GM23338 (cell line): ENCODE measurements at regions not wholly inside any gene's neighbourhood (a gene's known extent, or its start where the extent isn't known, plus 50 kb on each side); places are given as distances from the start of the nearest gene placed in this dataset.

Experiments
- ATAC-seq: fragments of 200-7000 bp; cut with Tn5 transposase; 3 replicates; pipeline ENCODE4 v1.9.1; 2020
- DNase-seq: peaks from one replicate; pipeline ENCODE4 v3.0.0-alpha.2; 2015; ENCODE audit warnings: low spot score
- H2AFZ ChIP-seq: fragments of 200-600 bp; sonication (generic); 2 replicates; pipeline ENCODE4 v1.8.0; 2016; ENCODE audit warnings: antibody characterized with exemption, mild to moderate bottlenecking, moderate library complexity
- H3F3A ChIP-seq: fragments of 200-600 bp; sonication (generic); replicated peaks from 2 replicates; pipeline ENCODE4 v1.8.0; 2017; ENCODE audit warnings: antibody characterized with exemption, mixed run types, low read depth
- H3K27ac ChIP-seq: fragments of 200-600 bp; sonication (generic); 2 replicates; pipeline ENCODE4 v1.6.1; 2016; ENCODE audit warnings: low read depth
- H3K27me3 ChIP-seq: fragments of 200-600 bp; sonication (generic); 2 replicates; pipeline ENCODE4 v1.8.0; 2016; ENCODE audit warnings: mild to moderate bottlenecking, mixed run types, moderate library complexity; ENCODE audit not compliant: insufficient read depth
- H3K36me3 ChIP-seq: fragments of 200-600 bp; sonication (generic); 2 replicates; pipeline ENCODE4 v1.8.0; 2016; ENCODE audit warnings: mild to moderate bottlenecking; ENCODE audit not compliant: insufficient read depth
- H3K4me1 ChIP-seq: fragments of 200-600 bp; sonication (generic); 2 replicates; pipeline ENCODE4 v1.8.0; 2016; ENCODE audit warnings: mild to moderate bottlenecking, moderate library complexity; ENCODE audit not compliant: insufficient read depth
- H3K4me2 ChIP-seq: fragments of 200-600 bp; sonication (generic); 2 replicates; pipeline ENCODE4 v1.7.1; 2017; ENCODE audit warnings: mixed run types
- H3K4me3 ChIP-seq: fragments of 200-600 bp; sonication (generic); 2 replicates; pipeline ENCODE4 v1.6.1; 2016; ENCODE audit warnings: mixed run types
- H3K79me2 ChIP-seq: fragments of 200-600 bp; sonication (generic); replicated peaks from 2 replicates; pipeline ENCODE4 v1.8.0; 2017; ENCODE audit warnings: mild to moderate bottlenecking; ENCODE audit not compliant: insufficient read depth
- H3K9me2 ChIP-seq: fragments of 200-600 bp; sonication (generic); 2 replicates; pipeline ENCODE4 v1.8.0; 2017; ENCODE audit not compliant: insufficient read depth
- H4K20me1 ChIP-seq: fragments of 200-600 bp; sonication (generic); replicated peaks from 2 replicates; pipeline ENCODE4 v1.8.0; 2017; ENCODE audit warnings: mild to moderate bottlenecking; ENCODE audit not compliant: insufficient read depth
- H3K27ac Mint-ChIP-seq: 2 replicates; pipeline ENCODE4 v1.8.0; 2020; ENCODE audit warnings: inconsistent platforms, mild to moderate bottlenecking, moderate library complexity, mixed read lengths
- H3K27me3 Mint-ChIP-seq: 3 replicates; pipeline ENCODE4 v1.8.0; 2022; ENCODE audit warnings: low read depth, mild to moderate bottlenecking, moderate library complexity, mixed read lengths, inconsistent platforms; ENCODE audit not compliant: insufficient read depth, poor library complexity
- H3K36me3 Mint-ChIP-seq: 3 replicates; pipeline ENCODE4 v1.8.0; 2021; ENCODE audit warnings: low read depth, mild to moderate bottlenecking, inconsistent platforms, moderate library complexity, mixed read lengths
- H3K4me1 Mint-ChIP-seq: 3 replicates; pipeline ENCODE4 v1.8.0; 2020; ENCODE audit warnings: mild to moderate bottlenecking, inconsistent platforms, mixed read lengths
- H3K4me3 Mint-ChIP-seq: 3 replicates; pipeline ENCODE4 v1.8.0; 2021; ENCODE audit warnings: moderate library complexity, mild to moderate bottlenecking, inconsistent platforms, mixed read lengths
- H3K9me3 Mint-ChIP-seq: 3 replicates; pipeline ENCODE4 v1.8.0; 2020; ENCODE audit warnings: moderate library complexity, mild to moderate bottlenecking, inconsistent platforms, mixed read lengths
- CREB1 ChIP-seq: fragments of 250-450 bp; sonication (Bioruptor Pico); IDR thresholded peaks from 2 replicates; pipeline ENCODE4 v1.5.0; 2020; ENCODE audit warnings: low read depth, mild to moderate bottlenecking, moderate library complexity
- EZH2phosphoT487 ChIP-seq: fragments of 200-600 bp; sonication (generic); IDR thresholded peaks from one replicate; pipeline ENCODE4 v1.8.1; 2018; ENCODE audit warnings: antibody characterized with exemption; ENCODE audit not compliant: unreplicated experiment
- JUNB ChIP-seq: IDR thresholded peaks from one replicate; pipeline ENCODE4 v1.6.1; 2016; ENCODE audit warnings: antibody characterized with exemption; ENCODE audit not compliant: unreplicated experiment
- NANOG ChIP-seq: IDR thresholded peaks from 2 replicates; pipeline ENCODE4 v1.6.1; 2016; ENCODE audit warnings: antibody characterized with exemption, borderline replicate concordance
- POLR2AphosphoS5 ChIP-seq: IDR thresholded peaks from 2 replicates; pipeline ENCODE4 v1.6.1; 2016; ENCODE audit warnings: antibody characterized with exemption, low read depth
- STAT1 ChIP-seq: IDR thresholded peaks from one replicate; pipeline ENCODE4 v1.6.1; 2016; ENCODE audit warnings: antibody characterized with exemption; ENCODE audit not compliant: unreplicated experiment
- ZNF114 ChIP-seq: fragments of 250-450 bp; sonication (Bioruptor Pico); IDR thresholded peaks from 2 replicates; pipeline ENCODE4 v1.5.0; 2020; ENCODE audit warnings: mild to moderate bottlenecking, moderate library complexity
- ZNF331 ChIP-seq: fragments of 250-450 bp; sonication (Bioruptor Pico); IDR thresholded peaks from 2 replicates; pipeline ENCODE4 v1.5.0; 2020; ENCODE audit warnings: low read depth, mild to moderate bottlenecking, moderate library complexity
- TF ChIP-seq, protein P1 (sequence below): IDR thresholded peaks from one replicate; pipeline ENCODE4 v1.6.1; 2018; ENCODE audit warnings: antibody characterized with exemption; ENCODE audit not compliant: unreplicated experiment
- TF ChIP-seq, protein P2 (sequence below), 2 experiments: fragments of 200-600 bp in 1 of 2; sonication (generic) in 1 of 2; conservative IDR thresholded peaks; 2 replicates each; pipeline versions ENCODE4 v1.5.1 to v1.6.1; 2016 to 2017; ENCODE audit warnings: antibody characterized with exemption in 2 of 2, low read depth in 2 of 2, mild to moderate bottlenecking in 2 of 2, moderate library complexity in 1 of 2
- TF ChIP-seq, protein P3 (sequence below): fragments of 250-450 bp; sonication (Bioruptor Pico); IDR thresholded peaks from 2 replicates; pipeline ENCODE4 v1.5.0; 2020; ENCODE audit warnings: mild to moderate bottlenecking, moderate library complexity

DNA sequence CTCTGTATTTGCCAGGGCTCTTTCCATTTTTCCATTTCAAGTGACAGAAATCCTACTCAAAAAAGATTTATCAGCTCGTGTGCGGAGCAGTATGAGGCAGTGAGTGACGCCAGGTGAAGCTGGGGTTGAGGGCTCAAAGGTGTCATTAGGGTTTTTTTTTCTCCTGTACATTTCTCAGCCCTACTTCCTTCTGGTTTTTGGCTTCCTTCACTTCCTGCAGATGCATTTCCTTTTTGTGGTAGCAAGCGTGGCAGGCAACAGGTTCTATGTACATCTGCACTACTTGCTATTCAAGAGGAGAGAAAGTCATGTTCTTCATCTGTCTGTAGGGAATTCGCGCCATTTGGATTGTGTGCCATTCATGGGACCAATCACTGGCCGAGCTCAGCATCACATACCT lies 52.8 kb upstream of the AOAH start (continued):
- TF ChIP-seq, protein P1, sequence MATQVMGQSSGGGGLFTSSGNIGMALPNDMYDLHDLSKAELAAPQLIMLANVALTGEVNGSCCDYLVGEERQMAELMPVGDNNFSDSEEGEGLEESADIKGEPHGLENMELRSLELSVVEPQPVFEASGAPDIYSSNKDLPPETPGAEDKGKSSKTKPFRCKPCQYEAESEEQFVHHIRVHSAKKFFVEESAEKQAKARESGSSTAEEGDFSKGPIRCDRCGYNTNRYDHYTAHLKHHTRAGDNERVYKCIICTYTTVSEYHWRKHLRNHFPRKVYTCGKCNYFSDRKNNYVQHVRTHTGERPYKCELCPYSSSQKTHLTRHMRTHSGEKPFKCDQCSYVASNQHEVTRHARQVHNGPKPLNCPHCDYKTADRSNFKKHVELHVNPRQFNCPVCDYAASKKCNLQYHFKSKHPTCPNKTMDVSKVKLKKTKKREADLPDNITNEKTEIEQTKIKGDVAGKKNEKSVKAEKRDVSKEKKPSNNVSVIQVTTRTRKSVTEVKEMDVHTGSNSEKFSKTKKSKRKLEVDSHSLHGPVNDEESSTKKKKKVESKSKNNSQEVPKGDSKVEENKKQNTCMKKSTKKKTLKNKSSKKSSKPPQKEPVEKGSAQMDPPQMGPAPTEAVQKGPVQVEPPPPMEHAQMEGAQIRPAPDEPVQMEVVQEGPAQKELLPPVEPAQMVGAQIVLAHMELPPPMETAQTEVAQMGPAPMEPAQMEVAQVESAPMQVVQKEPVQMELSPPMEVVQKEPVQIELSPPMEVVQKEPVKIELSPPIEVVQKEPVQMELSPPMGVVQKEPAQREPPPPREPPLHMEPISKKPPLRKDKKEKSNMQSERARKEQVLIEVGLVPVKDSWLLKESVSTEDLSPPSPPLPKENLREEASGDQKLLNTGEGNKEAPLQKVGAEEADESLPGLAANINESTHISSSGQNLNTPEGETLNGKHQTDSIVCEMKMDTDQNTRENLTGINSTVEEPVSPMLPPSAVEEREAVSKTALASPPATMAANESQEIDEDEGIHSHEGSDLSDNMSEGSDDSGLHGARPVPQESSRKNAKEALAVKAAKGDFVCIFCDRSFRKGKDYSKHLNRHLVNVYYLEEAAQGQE: no peak
- TF ChIP-seq NANOG (no peak), EZH2phosphoT487 (no peak), JUNB (no peak)

DNA sequence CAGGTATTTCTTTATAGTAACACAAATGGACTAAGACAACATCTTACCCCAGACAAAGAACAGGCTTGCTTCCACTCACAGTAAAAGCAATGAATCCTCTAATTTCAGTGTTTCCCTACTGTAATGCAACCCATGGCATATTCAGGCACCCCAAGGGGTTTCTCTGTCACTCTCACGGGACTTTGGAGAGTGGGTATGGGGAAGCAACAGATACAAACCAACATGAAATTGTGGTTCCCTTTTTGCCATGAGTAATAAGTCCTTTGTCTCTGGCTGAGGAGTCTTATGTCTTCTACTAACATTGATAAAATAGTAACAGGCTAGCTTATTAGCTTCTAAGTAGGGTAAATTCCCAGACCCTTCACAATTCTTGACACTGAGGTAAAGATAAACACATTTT lies 51.4 kb upstream of the AOAH start:
- H3F3A ChIP-seq: no peaks in the 10 kb centered on the region
- ATAC-seq: no peak
- no peaks in the 10 kb centered on the region for H3K4me1 ChIP-seq
- DNase-seq: no peak
- H4K20me1 ChIP-seq: no peaks in the 10 kb centered on the region
- no peak overlapping the region for H2AFZ ChIP-seq
- H3K79me2 ChIP-seq: no peaks in the 10 kb centered on the region
- Mint-ChIP-seq H3K36me3 (no peaks in the 10 kb centered on the region), H3K27ac (no peak overlapping the region), H3K4me3 (no peak overlapping the region), H3K9me3 (no peaks in the 10 kb centered on the region), H3K4me1 (peaks cover 9% of the 10 kb centered on the region), H3K27me3 (peaks cover 2% of the 10 kb centered on the region)
- H3K4me3 ChIP-seq: no peak overlapping the region
- H3K9me2 ChIP-seq: 0 out of 2 replicates have a peak, but pooled peaks cover 12% of the 10 kb centered on the region
- H3K4me2 ChIP-seq: no peak overlapping the region
- H3K27ac ChIP-seq: no peak overlapping the region
- H3K36me3 ChIP-seq: no peaks in the 10 kb centered on the region
- no peaks in the 10 kb centered on the region for H3K27me3 ChIP-seq
- TF ChIP-seq, protein P2, sequence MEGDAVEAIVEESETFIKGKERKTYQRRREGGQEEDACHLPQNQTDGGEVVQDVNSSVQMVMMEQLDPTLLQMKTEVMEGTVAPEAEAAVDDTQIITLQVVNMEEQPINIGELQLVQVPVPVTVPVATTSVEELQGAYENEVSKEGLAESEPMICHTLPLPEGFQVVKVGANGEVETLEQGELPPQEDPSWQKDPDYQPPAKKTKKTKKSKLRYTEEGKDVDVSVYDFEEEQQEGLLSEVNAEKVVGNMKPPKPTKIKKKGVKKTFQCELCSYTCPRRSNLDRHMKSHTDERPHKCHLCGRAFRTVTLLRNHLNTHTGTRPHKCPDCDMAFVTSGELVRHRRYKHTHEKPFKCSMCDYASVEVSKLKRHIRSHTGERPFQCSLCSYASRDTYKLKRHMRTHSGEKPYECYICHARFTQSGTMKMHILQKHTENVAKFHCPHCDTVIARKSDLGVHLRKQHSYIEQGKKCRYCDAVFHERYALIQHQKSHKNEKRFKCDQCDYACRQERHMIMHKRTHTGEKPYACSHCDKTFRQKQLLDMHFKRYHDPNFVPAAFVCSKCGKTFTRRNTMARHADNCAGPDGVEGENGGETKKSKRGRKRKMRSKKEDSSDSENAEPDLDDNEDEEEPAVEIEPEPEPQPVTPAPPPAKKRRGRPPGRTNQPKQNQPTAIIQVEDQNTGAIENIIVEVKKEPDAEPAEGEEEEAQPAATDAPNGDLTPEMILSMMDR (conservative IDR thresholded peaks at IDR 0.05; ENCODE audit: low read depth in 2 of 2): no peak
- TF ChIP-seq, protein P3, sequence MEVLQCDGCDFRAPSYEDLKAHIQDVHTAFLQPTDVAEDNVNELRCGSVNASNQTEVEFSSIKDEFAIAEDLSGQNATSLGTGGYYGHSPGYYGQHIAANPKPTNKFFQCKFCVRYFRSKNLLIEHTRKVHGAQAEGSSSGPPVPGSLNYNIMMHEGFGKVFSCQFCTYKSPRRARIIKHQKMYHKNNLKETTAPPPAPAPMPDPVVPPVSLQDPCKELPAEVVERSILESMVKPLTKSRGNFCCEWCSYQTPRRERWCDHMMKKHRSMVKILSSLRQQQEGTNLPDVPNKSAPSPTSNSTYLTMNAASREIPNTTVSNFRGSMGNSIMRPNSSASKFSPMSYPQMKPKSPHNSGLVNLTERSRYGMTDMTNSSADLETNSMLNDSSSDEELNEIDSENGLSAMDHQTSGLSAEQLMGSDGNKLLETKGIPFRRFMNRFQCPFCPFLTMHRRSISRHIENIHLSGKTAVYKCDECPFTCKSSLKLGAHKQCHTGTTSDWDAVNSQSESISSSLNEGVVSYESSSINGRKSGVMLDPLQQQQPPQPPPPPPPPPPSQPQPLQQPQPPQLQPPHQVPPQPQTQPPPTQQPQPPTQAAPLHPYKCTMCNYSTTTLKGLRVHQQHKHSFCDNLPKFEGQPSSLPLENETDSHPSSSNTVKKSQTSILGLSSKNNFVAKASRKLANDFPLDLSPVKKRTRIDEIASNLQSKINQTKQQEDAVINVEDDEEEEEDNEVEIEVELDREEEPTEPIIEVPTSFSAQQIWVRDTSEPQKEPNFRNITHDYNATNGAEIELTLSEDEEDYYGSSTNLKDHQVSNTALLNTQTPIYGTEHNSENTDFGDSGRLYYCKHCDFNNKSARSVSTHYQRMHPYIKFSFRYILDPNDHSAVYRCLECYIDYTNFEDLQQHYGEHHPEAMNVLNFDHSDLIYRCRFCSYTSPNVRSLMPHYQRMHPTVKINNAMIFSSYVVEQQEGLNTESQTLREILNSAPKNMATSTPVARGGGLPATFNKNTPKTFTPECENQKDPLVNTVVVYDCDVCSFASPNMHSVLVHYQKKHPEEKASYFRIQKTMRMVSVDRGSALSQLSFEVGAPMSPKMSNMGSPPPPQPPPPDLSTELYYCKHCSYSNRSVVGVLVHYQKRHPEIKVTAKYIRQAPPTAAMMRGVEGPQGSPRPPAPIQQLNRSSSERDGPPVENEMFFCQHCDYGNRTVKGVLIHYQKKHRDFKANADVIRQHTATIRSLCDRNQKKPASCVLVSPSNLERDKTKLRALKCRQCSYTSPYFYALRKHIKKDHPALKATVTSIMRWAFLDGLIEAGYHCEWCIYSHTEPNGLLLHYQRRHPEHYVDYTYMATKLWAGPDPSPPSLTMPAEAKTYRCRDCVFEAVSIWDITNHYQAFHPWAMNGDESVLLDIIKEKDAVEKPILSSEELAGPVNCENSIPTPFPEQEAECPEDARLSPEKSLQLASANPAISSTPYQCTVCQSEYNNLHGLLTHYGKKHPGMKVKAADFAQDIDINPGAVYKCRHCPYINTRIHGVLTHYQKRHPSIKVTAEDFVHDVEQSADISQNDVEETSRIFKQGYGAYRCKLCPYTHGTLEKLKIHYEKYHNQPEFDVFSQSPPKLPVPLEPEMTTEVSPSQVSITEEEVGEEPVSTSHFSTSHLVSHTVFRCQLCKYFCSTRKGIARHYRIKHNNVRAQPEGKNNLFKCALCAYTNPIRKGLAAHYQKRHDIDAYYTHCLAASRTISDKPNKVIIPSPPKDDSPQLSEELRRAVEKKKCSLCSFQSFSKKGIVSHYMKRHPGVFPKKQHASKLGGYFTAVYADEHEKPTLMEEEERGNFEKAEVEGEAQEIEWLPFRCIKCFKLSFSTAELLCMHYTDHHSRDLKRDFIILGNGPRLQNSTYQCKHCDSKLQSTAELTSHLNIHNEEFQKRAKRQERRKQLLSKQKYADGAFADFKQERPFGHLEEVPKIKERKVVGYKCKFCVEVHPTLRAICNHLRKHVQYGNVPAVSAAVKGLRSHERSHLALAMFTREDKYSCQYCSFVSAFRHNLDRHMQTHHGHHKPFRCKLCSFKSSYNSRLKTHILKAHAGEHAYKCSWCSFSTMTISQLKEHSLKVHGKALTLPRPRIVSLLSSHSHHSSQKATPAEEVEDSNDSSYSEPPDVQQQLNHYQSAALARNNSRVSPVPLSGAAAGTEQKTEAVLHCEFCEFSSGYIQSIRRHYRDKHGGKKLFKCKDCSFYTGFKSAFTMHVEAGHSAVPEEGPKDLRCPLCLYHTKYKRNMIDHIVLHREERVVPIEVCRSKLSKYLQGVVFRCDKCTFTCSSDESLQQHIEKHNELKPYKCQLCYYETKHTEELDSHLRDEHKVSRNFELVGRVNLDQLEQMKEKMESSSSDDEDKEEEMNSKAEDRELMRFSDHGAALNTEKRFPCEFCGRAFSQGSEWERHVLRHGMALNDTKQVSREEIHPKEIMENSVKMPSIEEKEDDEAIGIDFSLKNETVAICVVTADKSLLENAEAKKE (CRISPR knock-in tag): no peak
- TF ChIP-seq EZH2phosphoT487 (no peak), ZNF331 (CRISPR knock-in tag) (no peak), CREB1 (CRISPR knock-in tag) (no peak), ZNF114 (CRISPR knock-in tag) (no peak), POLR2AphosphoS5 (no peak), STAT1 (no peak)
- TF ChIP-seq, protein P1: no peak
